HEK293T (cell line): ENCODE measurements at regions not wholly inside any gene's neighbourhood (a gene's known extent, or its start where the extent isn't known, plus 50 kb on each side); places are given as distances from the start of the nearest gene placed in this dataset.

Experiments used
- ELF4 ChIP-seq: fragments of 450-650 bp; IDR thresholded peaks from 2 replicates; pipeline ENCODE4 v1.6.1; 2017; ENCODE audit warnings: antibody characterized with exemption
- HDGF ChIP-seq: fragments of 450-650 bp; IDR thresholded peaks from 2 replicates; pipeline ENCODE4 v1.6.1; 2017; ENCODE audit warnings: antibody characterized with exemption, borderline replicate concordance
- SUZ12 ChIP-seq: fragments of 450-650 bp; IDR thresholded peaks from 2 replicates; pipeline ENCODE4 v1.6.1; 2016; ENCODE audit warnings: mild to moderate bottlenecking
- TARDBP ChIP-seq: fragments of 450-650 bp; IDR thresholded peaks from 2 replicates; pipeline ENCODE4 v1.6.1; 2016

DNA sequence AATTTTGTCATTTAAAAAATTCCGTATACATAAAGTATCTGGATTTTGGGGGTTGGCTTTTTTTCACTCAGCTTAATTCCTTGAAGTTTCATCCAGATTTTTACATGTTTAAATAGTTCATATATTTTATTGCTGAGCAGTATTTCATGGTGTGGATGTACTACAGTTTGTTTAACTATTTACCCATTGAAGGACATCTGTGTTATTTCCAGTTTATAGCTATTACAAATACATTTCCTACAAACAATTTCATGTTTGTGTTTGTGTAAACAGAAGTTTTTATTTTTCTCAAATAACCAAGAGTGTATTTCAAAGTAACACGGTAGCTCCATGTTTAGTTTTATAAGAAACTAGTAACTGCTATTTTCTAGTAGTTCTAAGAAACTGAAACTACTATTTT, 299.7 kb upstream of the ANO3 start:
- TF ChIP-seq ELF4 (no peak), SUZ12 (no peak), TARDBP (no peak), HDGF (no peak)
